ENCODE measurements at regions not wholly inside any gene's neighbourhood (a gene's known extent, or its start where the extent isn't known, plus 50 kb on each side); places are given as distances from the start of the nearest gene placed in this dataset.
A peak's percentile ranks its signal among the peaks of the same experiment; 100 is the strongest.

DNA sequence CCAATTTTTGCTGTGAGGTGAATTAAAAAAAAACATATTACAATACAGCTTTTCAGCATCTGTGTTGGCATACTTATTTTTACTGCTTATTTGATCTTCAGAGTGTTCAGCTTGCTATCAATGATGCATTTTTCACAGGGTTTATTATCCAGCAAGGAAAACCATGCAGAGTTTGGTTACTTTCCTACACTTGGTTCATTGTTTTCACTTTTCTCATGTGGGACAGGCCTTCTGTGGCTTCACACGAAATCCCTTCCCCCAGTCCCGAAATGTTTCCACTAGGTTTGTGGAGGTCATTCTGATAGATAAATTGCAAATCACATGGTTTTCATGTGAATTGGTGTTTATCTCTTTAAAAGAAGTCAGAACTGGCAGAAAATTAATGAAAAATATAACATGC is 205.8 kb downstream of the SPCS3 start:
- DNase-seq: no peak

DNA sequence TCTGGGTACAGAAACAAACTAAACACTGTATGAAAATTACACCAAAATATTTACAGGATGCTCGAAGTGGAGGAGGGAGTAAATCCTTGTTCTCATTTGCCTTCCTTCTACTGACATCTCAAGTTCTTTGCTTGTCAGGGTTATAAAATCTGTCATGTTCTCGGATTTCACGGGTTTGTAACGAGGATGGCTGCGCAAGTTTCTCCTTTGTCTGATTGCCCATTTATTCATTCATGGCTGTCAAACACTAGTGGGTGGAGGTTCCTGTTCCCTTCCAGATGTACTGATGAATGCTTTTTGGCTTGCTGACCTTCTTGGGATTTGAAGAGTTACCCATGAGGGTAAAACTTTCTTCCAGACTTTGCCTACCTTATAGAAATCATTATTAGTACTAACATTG is 206.9 kb downstream of the SPCS3 start:
- DNase-seq: no peak

DNA sequence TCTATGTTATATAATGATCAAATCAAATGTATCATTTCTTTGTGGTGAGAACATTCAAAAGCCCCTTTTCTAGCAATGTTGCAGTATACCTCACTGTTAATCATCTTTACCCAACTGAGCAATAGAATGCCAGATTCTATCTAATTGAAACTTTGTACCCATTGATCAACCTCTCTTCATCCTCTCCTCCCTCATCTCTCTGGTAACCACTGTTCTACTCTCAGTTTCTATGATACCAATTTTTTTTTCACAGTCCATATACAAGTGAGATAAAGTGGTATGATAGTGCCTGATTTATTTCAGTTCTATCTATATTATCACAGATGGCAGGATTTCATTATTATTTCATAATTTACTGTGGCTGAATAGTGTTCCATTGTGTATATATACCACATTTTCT is 209.8 kb downstream of the SPCS3 start:
- no peak for DNase-seq

DNA sequence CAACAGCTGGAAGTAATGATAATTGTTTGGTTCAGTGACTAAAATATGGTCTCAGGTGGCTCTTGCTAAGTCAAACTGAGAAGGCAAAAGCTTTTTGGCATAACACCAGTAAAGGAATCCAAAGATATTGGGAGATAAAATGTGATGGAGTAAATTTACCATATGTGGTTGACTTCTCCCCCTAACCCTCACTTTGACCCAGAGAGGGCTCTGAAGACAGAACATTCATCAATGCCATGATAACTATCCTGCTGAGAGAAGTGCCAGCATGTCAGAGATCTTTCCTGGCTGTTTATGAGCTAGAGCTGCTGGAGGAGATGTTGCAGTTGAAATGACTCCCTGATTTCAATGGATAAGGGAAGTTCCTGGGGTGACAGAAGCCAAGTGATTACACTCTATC is 213.4 kb downstream of the SPCS3 start:
- no peak for DNase-seq

DNA sequence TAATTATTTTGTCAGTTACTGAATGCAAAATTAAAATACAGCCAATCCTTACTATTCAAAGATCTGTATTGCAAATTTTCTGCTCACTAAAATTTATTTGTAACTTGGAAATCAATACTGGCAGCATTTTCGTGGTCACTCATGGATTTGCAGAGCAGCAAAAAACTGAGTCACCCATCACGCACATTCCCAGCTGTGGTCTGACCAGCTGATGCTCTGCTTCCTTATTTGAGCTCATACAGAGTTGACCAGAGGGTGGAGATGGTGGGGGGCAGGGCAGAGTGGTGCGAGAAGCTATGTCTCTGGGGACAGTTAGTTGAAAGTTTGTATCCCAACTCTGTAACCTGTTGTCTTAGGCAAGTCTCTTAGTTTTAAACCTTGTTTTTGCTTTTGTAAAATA is 214.8 kb downstream of the SPCS3 start:
- DNase-seq: no peak

DNA sequence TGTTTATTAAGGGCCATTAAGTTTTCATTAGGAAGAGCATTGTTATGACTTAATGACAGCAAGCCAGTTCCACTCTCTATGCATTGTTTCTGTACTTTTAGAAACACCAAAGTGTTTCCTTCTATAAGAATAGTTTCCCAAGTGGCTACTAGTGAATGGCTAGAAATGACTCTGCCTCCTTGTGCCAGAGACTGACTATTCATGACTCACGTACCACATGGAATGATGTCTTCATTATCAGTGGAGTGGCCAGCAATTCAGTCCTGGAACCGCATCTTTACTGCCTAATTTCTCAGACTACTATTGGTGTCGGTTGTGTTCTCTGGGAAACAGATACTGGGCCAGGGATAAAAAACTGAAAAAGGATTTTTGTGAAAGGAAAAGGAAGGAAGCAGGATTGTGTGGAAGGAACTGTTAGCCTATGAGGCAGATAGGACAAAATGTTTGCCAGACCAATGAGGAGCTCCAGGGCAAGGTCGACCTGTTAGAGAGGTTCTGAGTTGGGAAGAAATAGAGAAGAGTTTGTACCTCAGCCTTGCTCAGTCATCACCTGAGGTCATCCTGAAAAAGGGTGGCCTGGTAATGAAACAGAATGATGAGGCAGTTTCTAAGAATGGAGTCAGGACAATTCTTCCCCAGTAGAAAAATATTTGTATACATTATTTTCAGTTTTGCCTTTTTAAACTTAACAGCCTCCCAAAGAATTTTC is 218.6 kb downstream of the SPCS3 start:
- no peak for DNase-seq

DNA sequence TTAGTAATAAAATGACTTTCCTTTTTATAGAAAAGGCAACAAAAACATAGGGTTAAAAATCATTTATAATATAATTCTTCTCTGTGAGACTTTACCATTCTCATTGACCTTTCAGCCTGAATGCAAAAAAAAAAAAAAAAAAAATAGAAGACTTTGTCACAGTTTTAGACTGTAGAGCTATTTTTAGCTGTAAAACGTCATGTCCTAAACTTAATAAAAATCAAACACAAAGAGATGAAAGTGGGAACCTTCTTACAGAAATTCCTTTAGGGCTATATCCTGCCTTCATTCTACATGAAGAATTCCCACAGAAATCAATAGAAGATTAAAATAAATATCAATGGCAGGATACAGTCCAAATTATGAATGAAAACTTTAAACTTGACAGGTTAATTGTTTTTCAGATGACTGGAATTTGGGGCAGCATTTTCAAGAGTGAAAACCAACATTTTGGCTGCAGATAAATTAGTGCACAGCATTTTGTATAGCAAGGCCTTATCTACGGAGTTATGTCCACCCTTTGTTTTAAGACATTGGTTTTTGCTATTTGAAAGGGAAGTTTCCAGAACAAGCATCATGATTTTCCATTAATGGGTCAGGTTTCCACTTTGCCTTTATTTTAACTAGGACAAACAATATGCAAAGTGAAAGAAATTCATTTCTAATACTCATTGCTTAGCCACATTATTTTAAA is 219.5 kb downstream of the SPCS3 start:
- DNase-seq: no peak

DNA sequence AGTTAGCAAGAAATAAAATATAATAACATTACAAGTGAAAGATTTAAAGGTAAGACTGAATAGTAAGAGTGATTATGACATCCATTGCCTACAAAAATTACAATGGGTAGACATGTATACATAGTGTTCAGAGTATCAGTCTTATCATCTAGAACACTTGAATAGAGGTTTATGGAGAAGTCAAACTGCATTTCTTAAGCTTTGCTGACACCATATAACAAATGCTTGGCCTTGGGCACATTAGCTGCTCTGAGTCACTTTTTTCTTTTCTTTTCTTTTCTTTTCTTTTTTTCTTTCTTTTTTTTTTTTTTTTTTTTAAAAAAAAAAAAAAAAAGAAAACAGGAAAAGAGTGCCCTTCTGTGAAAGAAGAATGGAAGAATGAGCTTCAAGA is 220.0 kb downstream of the SPCS3 start:
- no peak for DNase-seq

DNA sequence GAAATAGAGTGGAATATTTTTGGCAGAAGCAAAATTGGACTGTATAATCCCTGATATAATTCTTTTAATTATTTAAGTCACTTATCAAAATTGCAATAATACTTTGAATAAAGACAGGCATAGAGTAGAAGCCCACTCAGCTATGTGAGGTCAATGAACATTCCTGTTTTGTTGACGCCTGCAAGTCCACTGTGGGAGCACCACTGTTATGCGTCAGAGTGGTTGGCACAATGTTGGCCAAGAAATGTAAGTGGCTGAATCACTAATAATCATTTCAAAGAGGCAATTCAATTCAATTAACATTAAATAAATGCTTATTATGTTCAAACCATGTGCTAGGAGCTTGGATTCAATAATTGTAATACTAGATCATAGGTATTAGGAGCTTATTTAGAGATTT is 221.0 kb downstream of the SPCS3 start:
- DNase-seq: no peak

DNA sequence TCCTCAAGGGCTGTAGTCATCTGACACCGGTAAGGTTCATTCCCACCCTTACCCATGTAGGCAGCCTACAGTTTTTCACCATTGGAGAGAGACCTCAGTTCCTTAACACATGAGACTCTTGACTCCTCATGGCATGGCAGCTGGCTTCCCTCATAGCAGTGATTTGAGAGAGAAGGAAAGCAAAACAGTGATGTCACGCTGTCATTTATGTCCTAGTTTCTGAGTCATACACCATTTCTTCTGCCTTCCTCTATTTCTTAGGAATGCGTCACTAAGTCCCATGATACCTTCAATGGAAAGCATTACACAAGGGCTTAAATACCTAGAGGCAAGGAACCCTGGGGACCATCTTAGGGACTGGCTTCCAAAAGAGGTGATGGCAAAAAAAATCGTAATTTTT is 226.1 kb downstream of the SPCS3 start:
- DNase-seq: no peak

DNA sequence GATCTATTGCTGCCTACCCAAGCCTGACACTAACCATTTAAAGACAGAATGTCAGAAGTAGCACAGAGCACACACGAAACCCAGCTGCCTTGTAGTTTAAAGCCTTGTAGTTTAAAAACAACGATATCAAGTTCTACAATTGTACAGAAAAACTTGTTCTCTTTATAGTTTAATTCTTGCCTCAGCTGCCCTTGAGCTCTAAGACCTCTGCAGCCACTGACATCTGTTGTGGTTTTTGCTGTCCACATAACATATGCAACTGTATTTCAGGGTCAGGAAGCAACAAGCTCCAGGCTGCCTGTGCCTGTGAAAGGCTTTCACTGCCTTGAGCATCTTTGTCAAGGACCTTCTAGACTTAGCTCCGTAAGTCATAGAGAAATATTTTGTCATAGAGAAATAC is 227.2 kb downstream of the SPCS3 start:
- no peak for DNase-seq

DNA sequence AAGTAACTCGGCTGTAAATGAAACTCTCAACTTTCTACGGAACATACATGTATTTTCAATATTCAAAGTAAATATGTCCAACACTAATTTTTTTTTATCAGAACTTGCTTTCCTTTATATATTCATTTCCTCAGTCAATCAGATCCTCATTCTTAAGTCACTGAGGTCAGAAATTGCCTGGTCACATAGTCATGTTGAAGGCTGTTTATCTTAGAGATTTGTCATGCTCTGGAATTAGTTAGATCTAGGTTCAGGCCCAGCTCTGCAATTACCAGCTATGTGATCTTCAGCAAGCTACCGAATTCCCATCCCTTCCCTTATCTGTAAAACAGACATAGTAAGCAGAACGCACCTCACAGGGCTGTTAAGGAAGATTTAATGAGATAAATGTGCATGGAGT is 228.8 kb downstream of the SPCS3 start:
- DNase-seq: no peak

DNA sequence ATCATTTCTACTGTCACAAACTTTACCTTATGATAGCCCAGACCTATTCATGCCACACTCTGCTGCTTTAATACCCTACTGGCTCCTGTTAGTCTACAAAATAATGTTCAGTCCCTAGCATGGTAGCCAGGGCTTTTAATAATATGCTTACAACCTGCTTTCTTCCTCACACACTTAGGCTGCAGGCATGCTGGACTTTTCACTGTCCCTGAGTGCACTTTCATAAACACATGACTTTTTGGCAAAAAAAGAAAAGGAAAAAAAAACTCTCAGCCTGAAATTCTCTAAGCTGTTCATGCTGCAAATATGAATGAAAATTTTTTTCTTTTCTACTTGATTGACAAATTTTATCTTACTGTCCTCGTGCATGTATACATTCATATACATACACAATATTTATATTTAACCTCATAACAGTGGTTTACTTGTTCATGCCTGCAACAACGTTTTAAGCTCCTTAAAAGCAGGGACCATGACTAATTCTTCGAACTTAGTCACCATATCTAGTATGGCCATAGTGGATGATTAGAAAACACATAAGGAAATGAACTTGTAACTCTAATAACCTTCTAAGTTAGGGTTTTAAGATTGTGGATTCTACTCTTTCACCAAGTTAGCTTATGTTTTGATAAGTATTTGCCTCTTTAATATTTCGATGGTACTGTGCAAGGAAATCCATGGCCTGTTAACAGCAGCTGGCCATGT is 229.5 kb downstream of the SPCS3 start:
- no peak for DNase-seq

DNA sequence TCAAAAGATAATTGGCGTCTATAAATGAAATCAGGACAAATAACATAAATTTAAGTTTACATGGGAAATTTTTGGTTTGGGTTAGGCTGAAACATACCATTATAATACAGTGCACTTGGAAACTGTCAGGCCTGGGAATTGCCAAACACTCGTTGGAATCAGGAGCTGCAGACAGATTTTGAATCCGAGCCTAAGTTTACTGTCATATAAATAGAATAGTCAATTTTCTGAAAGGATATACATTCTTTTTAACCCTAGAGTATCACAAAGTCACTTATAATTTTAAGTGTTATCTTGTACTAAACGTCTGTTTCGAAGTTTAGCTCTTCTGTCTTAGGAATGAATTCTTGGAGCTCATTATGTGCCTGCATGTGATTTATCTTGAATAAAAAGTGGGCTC is 234.1 kb downstream of the VEGFC start:
- DNase-seq: no peak

DNA sequence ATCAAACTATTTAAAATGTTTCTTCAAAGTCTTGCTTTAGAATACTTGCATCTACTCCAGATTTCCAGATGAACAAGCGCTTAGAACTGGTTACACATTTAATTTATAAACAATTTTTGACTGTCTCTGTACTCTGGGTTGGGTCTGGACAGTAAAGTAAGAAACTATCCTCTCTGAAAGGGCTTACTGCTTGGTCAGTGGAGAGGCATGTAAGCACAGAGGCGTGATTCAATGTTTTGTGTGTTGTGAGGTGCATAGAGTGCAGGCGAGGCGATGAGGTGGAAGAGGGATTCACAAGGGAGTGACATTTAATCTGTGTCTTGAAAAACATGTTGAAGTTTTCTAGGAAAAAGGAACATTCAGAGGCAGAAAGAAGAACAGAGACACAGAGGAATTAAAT is 231.4 kb downstream of the VEGFC start:
- no peak for DNase-seq

DNA sequence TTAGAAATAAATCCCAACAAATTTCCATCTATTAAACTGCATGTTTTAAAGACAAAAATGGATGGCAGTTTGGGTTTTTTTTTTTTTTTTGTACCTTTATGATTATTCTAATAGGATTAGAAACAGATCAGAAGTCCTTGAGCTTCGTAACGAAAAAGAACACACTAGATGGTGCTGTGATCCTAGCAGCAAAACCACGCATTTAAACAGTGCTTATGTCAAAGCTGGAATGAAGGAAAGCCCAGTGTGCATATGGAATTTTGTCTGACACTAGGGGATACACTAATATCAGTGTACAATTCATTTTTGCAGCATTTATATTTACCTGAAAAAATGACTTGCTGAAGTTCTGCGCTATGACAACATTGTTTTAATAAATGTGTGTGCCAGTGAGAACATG is 229.1 kb downstream of the VEGFC start:
- no peak for DNase-seq

DNA sequence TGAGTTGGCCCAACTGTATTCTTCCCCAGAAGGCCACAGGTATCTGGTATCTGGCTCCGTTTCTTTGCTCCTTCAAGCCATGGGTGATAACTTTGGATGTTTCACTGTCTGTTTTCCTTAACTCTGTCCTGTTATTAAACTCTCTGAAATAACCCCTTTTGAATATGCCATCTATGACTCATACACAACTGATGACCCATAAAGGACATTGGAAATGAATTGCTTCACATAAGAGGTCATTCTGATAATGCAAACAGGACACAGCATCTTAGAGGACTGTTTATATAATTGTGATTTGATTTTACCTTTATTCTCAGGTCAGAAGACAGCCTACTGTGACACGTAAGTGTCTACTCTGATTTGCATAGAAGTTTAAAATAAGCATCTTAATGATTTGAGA is 227.7 kb downstream of the VEGFC start:
- no peak for DNase-seq

DNA sequence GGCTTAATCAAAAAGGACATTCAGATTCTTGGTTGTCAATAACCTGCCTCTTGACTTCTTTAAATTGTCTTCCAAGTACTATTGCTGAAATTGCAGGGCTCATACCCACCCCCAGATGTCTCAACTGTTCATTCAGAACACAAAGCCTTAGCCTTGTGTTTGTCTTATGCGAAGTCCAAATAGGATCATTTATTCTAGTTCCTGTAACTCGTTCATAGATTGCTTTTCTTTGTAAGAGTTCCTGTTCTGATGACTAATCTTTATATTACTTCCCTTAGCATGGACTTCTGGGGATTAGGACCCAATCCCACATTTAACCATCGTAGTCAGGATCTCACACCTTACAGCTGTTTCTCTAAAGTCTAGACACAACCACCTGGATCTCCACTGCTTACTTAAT is 226.0 kb downstream of the VEGFC start:
- DNase-seq: no peak

DNA sequence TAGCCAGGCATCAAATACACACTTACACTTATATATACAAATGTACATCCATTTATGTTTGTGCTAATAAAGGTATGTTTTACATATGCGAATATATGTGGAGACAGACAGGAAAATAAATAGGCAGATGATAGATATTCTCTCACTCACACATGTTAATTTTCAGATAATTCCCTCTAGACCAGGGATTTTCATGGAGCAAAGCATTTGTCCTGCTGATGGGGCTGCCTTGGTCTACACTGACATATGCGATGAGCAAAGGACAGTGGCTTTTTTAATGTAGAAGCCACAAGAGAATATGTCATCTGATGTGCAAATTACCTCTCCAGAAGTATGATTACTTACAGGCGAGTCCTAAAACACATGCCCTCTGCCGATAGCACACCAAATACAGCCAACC is 224.5 kb downstream of the VEGFC start:
- DNase-seq: no peak

DNA sequence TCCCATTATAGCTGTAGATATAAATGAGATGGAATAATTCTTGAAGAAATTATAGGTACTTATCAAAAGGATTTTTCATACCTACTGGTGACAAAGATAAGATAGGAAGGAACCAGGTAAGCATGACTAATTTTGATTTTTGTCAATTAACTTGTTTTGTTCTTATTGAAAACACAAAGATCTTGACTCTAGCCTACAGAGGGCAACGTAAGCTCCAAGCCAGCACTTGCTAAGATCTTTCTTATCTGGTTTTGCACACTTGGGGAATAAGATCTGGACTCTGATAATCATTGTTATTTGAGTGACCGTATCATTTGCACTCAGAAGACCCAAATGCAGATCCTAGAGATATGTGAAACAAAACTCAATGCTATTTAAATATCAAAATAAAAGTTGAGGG is 223.4 kb downstream of the VEGFC start:
- no peak for DNase-seq

DNA sequence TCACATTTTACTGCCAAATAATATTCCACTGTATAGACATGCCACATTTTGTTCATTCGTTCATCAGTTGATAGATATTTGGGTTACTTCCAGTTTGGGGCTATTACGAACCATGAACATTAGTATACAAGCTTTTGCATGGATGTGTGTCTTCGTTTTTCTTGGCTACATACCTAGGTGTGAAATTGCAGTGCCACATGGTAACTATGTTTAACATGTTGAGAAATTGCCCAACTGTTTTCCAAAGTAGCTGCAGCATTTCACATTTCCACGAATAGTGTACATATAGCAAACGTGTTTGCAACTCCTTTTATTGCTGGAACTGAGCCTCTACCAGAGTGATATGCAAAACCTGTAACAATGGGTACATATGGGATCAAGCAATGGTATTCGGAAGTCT is 221.5 kb downstream of the VEGFC start:
- DNase-seq: no peak

DNA sequence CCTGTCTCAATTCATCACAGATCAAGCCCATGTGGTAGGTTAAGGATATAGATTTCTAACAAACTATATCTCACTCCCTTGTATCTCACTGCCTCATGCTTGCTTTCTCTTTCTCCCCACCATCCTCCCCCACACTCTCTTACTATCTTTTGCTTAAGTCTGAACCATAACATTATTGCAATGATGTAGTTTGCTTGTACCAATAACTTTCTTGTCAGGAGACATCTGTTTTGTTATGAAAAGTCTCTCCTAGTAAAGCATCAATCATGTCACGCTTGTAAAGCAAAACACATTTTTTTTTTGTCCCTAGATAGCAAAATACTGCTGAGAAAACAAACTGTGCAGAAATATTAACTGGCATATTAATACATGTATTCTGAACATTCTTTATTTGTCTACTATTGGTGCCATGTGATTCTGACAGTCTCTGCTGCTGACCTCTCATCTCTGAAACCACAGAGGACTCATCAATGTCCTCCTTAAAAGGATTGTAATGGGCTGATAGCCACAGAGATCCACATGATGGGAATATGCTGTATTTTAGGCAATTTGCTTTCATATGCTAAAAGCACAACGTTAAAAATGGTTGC is 217.5 kb downstream of the VEGFC start:
- DNase-seq: no peak

DNA sequence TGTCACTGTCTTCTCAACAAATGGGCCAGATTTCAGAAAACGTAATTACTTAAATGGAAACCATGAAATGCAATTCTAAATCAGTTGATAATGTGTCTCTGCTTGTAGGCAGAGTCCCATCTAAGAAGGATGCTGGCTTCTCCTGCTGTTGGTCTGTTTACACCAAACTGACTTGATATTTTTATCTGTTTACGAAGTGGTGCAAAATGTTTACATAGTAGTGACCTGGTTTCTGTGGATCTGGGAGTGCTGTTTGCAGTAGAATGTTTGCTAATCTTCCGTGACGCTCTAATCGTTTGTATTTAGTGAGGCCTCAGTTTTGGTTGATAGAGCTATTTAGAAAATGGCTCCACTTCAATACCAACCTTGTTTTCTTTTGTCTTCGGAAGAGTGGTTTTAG is 213.5 kb downstream of the VEGFC start:
- DNase-seq: peak in 1 of 2 experiments; percentile 8

DNA sequence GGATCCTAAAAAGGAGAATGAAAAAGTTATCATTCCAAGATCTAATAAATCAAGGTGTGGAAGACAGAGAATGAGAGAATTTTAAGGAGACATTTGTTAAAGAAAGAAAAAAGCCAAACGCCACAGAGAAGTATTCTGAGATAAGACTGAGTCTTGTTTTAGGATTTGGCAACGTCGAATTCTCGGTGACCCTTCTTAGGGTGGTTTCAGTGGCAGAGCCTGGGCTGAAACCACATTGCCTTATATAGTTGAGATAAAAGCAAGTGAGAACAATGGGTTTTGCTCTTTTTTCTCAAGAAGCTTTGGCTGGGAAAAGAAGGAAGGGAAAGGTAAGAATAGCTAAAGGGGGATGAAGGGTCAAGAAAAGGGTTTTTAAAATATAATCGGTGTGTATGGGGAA is 209.4 kb downstream of the VEGFC start:
- no peak for DNase-seq
